GM18499 (cell line): ENCODE measurements at regions not wholly inside any gene's neighbourhood (a gene's known extent, or its start where the extent isn't known, plus 50 kb on each side); places are given as distances from the start of the nearest gene placed in this dataset.

ENCODE experiments used
- ATAC-seq: cut with Tn5 transposase; IDR thresholded peaks from one replicate; pipeline ENCODE4 v1.9.1; 2021; ENCODE audit warnings: moderate number of reproducible peaks; ENCODE audit not compliant: insufficient read depth, unreplicated experiment

- ATAC-seq: no peak
These were observed 53.4 kb downstream of the FOXB1 start for GRCh38 chr15:60057554-60057953.

DNA sequence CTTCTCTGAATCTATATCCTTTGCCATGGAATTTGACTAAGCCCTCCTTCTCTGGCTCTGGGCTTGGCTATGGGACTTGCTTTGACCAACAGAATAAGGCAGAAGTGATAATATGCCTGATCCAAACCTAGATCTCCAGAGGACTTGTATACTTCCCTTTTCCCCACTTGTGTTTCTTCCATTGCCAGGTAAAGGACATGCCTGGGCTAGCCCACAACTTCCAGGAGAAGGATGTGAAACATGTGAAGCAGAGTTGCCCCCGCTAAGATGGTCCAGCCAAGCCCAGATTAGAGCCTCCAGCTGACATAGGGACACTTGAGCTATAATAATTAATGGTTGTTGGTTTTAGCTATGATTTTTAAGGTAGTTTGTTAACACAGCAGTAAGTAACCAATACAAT, 55.1 kb downstream of the FOXB1 start:
- no peak for ATAC-seq

DNA sequence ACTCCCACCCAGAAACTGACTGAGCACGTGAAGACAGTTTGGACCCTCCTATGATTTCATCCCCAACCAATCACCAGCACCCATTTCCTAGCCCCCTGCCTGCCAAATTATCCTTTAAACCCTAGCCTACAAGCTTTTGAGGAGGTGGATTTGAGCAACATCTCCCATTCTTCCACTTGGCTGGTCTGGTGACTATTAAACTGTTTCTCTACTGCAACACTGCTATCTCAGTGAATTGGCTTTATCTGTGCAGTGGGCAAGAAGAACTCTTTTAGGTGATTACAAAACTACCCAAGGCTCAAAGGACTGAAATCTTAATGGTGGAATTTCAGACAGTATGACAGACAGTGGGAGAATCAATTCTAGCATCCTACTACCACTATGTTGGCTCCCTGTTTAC, 57.6 kb downstream of the FOXB1 start:
- no peak for ATAC-seq

- no peak for ATAC-seq
These were observed 58.7 kb downstream of the FOXB1 start for GRCh38 chr15:60062826-60063225.

- no peak for ATAC-seq
These were observed 61.8 kb downstream of the FOXB1 start for GRCh38 chr15:60065951-60066350.

GRCh38 chr15:60070838-60071493, 66.9 kb downstream of the FOXB1 start:
- no peak for ATAC-seq

GRCh38 chr15:60072826-60073465, 68.8 kb downstream of the FOXB1 start:
- ATAC-seq: no peak

- ATAC-seq: no peak
These were observed 69.3 kb downstream of the FOXB1 start for GRCh38 chr15:60073466-60073840.

DNA sequence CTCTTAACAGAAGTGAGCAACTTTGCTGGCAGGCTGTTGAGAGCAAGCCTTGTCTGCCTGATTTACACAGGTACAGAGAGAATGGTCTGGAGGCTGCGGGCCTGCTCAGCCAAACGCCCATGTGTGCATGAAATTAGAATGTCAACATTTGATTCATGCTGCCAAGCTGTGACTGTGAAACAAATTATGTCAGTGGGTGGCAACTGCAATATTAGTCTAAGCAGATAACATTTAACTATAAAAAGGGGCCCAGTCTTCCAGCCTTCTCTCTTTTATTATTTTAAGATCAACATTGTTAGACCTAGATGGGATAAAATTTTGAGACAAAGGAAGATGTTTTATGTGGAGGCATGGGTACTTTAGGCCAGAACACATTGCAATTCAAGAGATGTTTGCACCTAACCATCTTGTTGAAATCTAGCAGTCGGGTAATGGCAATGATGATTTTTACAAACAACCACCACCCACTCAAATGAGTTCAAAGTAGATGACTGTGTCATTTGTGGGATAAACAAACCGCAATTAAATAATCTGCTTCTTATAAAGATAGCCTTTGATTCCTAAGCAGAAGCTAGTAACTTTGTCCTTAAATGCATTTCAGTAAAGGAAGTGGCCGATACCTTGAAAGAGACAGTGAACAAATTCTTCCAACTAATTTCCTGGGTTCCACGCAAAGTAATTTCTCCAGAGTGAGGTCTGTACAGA, 70.2 kb downstream of the FOXB1 start:
- ATAC-seq: no peak

DNA sequence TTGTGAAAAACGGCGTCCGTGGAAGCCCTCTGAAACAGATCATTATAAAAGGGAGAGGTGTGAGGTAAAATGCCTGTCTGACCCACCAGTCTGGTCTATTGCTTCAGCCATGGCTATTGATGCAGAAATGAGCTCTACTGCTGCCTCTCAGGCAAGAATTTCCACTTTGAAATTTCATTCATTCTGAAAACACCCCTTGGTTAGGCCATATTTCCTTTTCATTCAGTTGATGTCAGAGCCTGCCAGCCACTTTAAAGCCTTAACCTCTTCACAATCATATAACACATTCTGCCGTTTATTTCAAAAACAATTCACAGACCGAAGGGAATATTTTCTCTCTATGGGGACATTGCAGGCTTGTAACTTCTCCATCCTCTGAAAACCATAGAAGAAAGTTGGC, 71.9 kb downstream of the FOXB1 start:
- ATAC-seq: no peak

GRCh38 chr15:60076582-60077276, 72.6 kb downstream of the FOXB1 start:
- no peak for ATAC-seq

DNA sequence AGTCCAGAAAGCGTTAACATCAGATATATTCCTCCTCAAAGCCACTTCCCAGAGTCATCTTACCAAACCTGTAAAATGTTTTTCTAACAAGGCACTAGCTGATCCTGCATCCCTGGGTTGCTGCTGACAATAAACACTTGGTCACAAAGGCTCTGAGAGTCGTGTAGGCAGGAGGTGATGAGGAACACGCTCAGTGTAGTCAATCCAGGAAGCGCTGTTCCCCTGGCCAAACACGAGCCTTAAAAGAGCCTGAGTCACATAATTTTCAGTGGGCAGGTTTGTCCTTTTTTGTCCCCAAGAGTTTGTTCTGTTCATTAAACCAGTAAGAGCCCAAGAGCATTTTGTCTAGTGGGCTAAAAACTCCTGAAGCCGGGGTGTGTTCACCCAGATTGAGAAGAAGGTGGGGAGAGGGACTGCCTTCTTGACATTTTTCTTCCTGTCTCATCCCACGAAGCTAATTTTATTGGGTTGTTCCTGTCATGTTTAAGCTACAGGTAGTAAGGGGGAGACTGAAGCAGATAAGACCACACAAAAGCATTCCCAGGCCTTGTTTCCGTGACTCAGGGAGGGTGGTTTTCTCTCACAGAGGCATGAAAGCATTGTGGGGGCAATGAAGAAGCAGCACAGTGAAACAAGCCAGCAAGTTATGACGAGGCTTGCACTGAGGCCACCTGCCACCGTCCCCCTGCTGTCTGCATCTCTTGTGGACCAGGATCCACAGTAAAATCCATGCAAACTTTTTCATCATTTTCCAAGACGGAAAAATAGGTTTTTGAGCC, 73.7 kb downstream of the FOXB1 start:
- ATAC-seq: no peak

- no peak for ATAC-seq
These were observed 75.1 kb downstream of the FOXB1 start for GRCh38 chr15:60079210-60079609.

- ATAC-seq: no peak
These were observed 77.9 kb downstream of the FOXB1 start for GRCh38 chr15:60081976-60082375.

DNA sequence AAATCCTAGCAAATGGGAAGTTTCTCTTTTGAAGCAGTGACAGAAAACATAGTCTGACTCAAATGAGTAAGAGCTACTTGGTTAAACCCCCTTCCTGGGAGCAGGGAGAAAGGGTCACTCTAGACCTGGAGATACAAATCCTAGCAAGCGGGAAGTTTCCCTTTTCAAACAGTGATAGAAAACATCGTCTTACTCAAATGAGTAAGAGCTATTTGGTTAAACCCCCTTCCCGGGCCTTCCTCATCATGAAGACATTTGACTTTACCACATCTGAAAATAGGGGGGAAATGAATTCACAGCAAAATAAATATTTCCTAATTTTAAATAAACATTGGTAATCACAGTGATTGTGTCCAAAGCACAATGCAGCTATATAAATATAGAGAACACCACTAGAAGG, 79.2 kb downstream of the FOXB1 start:
- no peak for ATAC-seq

DNA sequence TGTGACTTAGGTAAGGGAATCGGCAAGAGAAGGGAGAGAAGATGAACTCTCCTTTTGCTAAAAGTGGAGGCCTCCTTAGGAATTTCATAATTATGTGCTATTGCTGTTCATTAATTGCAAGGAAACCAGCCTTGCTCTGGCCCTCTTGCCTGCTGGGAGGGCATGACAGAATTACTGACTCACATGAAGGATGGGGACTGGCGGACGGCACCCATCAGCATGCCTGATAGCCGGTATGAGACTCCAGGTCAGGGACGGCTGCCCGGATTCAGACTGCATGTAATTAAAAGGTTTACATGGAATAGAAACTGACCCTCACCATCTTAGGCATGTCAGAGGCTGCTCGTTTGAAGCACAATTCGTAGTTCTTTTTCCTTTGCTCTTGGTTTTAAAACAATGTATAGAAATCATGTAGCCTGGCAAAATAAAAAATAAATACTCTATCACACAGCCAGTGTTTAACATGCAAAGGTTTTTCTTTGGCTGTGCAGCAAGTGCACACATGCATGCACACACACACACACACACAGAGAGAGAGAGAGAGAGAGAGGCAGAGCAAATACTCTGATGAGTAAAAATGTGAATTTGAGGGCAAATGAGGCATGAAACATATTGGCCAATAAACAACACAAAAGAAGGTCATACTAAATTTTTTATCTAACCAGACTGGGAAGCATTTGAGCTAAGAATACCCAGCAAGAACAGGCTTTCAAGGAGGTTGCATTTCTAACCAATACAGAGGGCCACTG, 82.7 kb downstream of the FOXB1 start:
- no peak for ATAC-seq

DNA sequence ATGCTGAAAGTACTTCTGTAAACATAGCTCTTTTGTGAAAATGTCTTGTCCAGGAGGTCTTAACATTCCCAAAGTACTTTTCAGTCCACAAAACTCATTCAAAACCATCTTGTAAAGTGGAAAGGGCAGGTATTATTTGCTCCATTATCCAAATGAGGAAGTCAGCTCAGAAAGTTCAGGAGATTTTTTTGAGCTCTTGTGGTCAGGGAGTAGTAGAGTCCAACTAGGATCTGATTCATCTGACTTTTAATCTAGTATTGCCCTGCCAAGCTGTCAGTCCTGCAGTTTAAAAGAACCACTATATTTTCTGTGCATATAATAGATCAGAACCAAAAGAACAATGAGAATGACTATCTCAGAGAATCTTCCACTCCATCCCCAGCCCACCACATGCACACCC, 83.5 kb downstream of the FOXB1 start:
- no peak for ATAC-seq

- ATAC-seq: no peak
These were observed 86.6 kb downstream of the FOXB1 start for GRCh38 chr15:60090747-60091146.

GRCh38 chr15:60091157-60091556, 87.0 kb downstream of the FOXB1 start:
- no peak for ATAC-seq

DNA sequence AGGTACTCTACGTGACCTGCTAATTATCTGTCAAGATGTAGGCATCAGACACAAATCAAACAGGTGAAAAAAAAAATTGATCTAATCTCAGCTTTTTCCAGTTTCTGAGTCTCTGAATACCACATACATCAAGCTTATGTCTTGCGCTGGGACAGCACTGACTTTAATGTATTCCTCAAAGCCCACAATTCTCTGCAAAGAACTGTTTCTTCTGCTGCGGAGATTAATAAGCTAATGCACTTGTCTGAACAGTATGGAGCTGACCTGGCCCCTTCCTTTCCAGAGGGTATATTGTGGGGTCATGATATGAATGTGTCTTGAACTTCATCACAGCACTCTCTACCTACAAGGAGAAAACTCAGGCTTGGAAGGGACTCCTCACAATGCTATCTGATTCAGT, 87.8 kb downstream of the FOXB1 start:
- ATAC-seq: no peak
